KBM-7 (cell line): ENCODE measurements at regions not wholly inside any gene's neighbourhood (a gene's known extent, or its start where the extent isn't known, plus 50 kb on each side); places are given as distances from the start of the nearest gene placed in this dataset.

Experiments
- DNase-seq: peaks from one replicate; pipeline ENCODE4 v3.0.0-alpha.2; 2015
- in situ Hi-C: fragments of 300-500 bp; cut with MboI; formaldehyde crosslinking; loops from 2 replicates; pipeline ENCODE4 v1.14.3; 2020; ENCODE audit warnings: low sequenced_read_pairs, low pct_unique_long_range_greater_than_20kb, mixed read lengths

DNA sequence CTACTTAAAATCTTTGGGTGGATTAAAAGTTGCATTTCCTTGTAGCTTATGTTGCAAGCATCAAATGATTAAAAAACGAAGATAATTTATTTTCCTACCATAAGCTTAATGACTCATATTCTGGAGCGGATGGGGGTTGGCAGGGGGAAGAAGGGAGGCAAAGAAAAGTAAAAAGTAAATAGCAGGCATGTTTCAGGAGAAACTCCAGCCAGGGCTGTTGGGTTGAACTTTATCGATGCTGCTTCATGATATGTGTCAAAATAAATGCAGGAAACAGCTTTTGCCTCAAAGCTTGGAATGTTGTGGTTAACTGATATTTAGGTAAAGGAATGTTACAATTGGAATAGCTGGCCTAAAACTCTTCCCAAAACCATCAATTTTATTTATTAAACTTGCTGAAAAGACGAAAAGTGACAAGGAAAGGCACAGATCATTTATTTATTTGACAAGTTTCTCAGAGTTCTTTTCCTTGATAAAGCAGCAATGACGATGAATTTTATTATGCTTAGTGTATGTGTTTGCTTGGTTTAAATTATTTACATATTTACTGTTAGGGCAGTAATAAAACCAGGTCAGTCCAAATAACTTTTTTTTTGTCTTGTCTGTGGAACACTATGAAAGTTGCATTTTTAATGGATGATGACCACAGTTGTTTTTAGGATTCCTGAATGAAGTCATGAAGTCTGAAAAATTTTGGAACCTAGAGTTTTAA lies 177.9 kb downstream of the PCSK1 start:
- in situ Hi-C loops = no loop called here
- DNase-seq = no peak

GRCh38 chr5:96253140-96253539 lies 179.9 kb downstream of the PCSK1 start:
- in situ Hi-C loops = no loop called here
- no peak for DNase-seq

GRCh38 chr5:96252596-96252995 lies 180.5 kb downstream of the PCSK1 start:
- in situ Hi-C loops = no loop called here

GRCh38 chr5:96250782-96251181 lies 182.3 kb downstream of the PCSK1 start:
- DNase-seq = no peak
- in situ Hi-C loops = no loop called here

More at GRCh38 chr5:96252596-96252995, 180.5 kb downstream of the PCSK1 start:
- DNase-seq = no peak

DNA sequence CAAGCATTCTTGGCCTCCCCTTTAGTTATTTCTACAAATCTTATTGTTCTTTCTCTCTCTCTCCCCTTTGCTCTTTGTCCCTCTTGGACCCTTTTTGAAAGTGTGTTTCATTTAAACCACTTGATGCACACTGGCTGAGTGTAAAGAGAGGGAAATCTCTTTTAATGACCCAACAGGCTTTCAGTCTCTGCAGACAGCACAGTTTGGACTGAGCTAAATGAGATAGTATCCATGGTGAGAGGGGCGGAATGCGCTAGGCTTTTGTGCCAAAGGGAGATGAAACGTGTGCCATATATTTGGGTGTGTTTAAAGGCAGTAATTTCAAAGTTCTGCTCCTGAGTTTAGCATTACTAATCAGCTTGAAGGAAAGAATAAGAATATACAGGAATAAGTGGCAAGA lies 184.9 kb downstream of the PCSK1 start:
- no peak for DNase-seq
- in situ Hi-C loops = no loop called here

DNA sequence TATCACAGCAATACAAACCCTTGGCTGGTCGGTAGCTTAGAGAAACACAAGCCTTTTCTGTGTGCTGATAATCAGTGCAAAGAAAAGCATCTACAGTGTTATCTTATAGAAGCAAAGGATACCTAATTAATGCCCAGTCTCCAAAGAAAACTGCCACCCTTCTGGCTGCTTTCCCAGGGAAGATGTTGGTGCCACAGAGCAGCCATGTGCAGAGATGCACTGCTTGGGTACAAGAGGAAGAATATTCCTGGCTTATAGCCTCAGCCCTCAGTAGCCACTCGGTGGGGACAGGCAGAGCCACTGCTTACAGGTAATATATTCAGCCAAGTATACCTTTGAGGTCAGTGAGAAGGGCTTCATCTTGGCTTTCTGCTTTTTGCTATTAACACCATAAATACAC lies 185.3 kb downstream of the PCSK1 start:
- in situ Hi-C loops = no loop called here
- DNase-seq = no peak

GRCh38 chr5:96247097-96247701 lies 185.8 kb downstream of the PCSK1 start:
- in situ Hi-C loops = no loop called here
- DNase-seq = no peak

GRCh38 chr5:96245140-96246091 lies 187.6 kb downstream of the PCSK1 start:
- in situ Hi-C loops = no loop called here
- no peak for DNase-seq

- in situ Hi-C loops = no loop called here
- no peak for DNase-seq
Observed at GRCh38 chr5:96244696-96245095, 188.4 kb downstream of the PCSK1 start.

DNA sequence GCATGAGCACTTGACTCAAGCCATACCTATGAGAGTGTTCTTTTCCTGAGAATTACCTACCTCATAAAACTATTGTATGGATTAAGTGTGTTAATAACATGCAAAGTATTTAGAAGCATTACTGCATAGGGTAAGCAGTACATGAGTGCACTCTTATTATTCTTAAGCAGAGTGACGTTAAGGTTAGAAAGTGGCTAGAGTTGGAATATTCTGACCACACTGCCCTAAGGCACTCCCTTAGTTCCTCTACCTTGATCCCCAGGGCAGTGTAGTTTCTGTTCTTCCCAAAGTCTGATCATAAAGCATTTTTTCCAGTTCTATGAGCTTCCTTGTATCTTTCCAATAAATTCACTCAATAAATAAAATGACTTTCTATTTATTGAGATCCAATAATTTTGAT lies 189.2 kb downstream of the PCSK1 start:
- no peak for DNase-seq
- in situ Hi-C loops = no loop called here

- DNase-seq = no peak
- in situ Hi-C loops = no loop called here
Observed at GRCh38 chr5:96243203-96243602, 189.8 kb downstream of the PCSK1 start.

DNA sequence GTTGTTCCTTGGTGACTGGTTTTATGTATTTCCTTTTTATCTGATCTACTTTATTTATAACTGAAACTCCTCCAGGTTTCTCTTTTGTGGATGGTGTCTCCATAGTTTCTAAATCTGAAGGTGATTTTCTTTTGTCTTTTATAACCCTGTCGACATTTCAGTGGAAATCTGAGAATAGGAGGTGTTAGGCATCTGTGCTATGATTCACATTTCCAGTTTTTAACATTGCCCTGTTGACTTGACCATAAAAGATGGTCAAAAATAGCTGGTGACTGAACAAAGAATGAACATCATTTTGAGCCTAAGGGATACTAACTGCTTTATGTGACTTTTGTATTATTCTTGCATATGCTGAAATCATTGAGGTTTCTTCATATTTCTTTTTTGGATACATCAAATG lies 190.5 kb downstream of the PCSK1 start:
- in situ Hi-C loops = no loop called here

GRCh38 chr5:96236831-96237230 lies 196.2 kb downstream of the PCSK1 start:
- in situ Hi-C loops = no loop called here

More for the DNA sequence above, 190.5 kb downstream of the PCSK1 start:
- DNase-seq = no peak

DNA sequence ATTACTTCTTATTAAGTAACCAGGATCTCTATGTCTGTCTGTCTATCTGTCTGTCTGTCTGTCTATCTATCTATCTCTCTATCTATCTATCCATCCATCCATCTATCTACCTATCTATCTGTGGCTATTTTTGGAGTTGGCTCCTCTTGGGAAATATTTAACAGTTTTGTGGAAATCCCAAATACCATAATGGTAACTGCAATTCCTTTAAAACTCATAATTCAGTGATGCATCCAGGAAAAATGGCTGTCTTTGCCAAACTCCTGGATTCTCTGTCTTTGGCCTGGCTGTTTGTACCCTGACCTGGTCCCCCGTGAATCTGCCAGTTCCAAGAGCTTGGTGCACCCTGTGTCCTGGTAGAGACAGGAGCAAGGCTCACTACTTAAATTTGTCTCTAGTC lies 197.0 kb downstream of the PCSK1 start:
- in situ Hi-C loops = no loop called here
- no peak for DNase-seq

More at GRCh38 chr5:96236831-96237230, 196.2 kb downstream of the PCSK1 start:
- DNase-seq = no peak

GRCh38 chr5:96235008-96235910 lies 197.8 kb downstream of the PCSK1 start:
- no peak for DNase-seq
- in situ Hi-C loops = no loop called here

- in situ Hi-C loops = no loop called here
- DNase-seq = no peak
Observed at GRCh38 chr5:96232602-96233001, 200.4 kb downstream of the PCSK1 start.

DNA sequence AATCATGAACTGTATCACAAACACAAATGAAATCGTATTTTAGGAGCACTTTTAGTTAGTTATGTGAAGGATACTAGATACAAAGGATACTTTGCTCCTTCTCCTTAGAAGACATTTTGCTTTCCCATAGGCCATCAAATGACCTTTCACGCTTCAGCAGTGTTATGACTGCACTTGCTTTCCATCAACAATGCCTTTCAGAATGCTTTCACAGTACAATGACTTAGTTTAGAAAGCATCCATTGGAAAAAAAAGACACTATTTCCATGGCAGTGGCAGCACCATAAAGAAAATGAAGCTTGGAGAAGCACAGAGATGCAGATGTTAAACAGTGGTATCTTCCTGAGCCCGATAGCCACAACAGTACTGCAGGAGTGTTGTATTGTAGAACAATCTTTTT lies 203.9 kb downstream of the PCSK1 start:
- DNase-seq = no peak
- in situ Hi-C loops = no loop called here

- in situ Hi-C loops = no loop called here
- no peak for DNase-seq
Observed at GRCh38 chr5:96228408-96228807, 204.6 kb downstream of the PCSK1 start.

GRCh38 chr5:96227957-96228356 lies 205.1 kb downstream of the PCSK1 start:
- in situ Hi-C loops = no loop called here
- no peak for DNase-seq
